K562 (cell line): ENCODE measurements at regions not wholly inside any gene's neighbourhood (a gene's known extent, or its start where the extent isn't known, plus 50 kb on each side); places are given as distances from the start of the nearest gene placed in this dataset.

ENCODE experiments used
- ATAC-seq: fragments of 200-7000 bp; cut with Tn5 transposase; 3 replicates; pipeline ENCODE4 v1.9.1; 2020; ENCODE audit warnings: moderate library complexity
- BruUV-seq: library from RNA; stranded (reverse); fragments of 400-500 nt; replicated peaks from 2 replicates; lab custom pipeline; 2021; lab: Mats Ljungman, UMichigan
- CTCF ChIA-PET: fragments of 300-600 bp; formaldehyde crosslinking; extraction: SDS; loops from one replicate; lab custom pipeline; 2021; ENCODE audit warnings: low intra/inter-chr PET ratio; lab: Yijun Ruan, JAX
- POLR2A ChIA-PET: fragments of 300-600, 350-650 bp; sonication (Branson Sonifier 250); formaldehyde crosslinking; extraction: SDS; loops from one replicate; lab custom pipeline; 2021; ENCODE audit warnings: antibody characterized with exemption, inconsistent platforms; lab: Yijun Ruan, JAX
- DNase-seq, 4 experiments: peaks; one replicate each; pipeline versions ENCODE4 v3.0.0 to v3.0.0-alpha.2; 2011 to 2018; ENCODE audit warnings: low spot score in 3 of 4, mixed read lengths in 3 of 4; ENCODE audit errors: extremely low read depth in 1 of 4
- FAIRE-seq: peaks from 2 replicates; lab custom pipeline; 2011; peaks lifted over from hg19 to GRCh38; lab: Jason Lieb, UNC
- H2AFZ ChIP-seq: 2 replicates; pipeline ENCODE4 v1.6.0; 2011; ENCODE audit warnings: low read depth, low read length, control low read depth, inconsistent platforms
- H3K27ac ChIP-seq: fragments of 200-600 bp; 3 replicates; pipeline ENCODE4 v1.8.0; 2011; ENCODE audit warnings: low read depth, mild to moderate bottlenecking, control low read depth, inconsistent platforms, low read length, moderate library complexity, mixed read lengths; ENCODE audit errors: extremely low read depth
- H3K27me3 ChIP-seq, 2 experiments: fragments of 300-600 bp in 1 of 2; 2 replicates in 1 of 2; 3 replicates in 1 of 2; pipeline versions ENCODE4 v1.6.0 to v1.8.0; 2011; ENCODE audit warnings: inconsistent platforms in 2 of 2, low read length in 2 of 2, mild to moderate bottlenecking in 1 of 2, mixed read lengths in 1 of 2, moderate library complexity in 1 of 2; ENCODE audit not compliant: control insufficient read depth in 2 of 2, insufficient read depth in 2 of 2
- H3K36me3 ChIP-seq: fragments of 300-600 bp; 3 replicates; pipeline ENCODE4 v1.8.0; 2011; ENCODE audit warnings: mild to moderate bottlenecking, low read length, inconsistent platforms; ENCODE audit not compliant: control insufficient read depth, insufficient read depth
- H3K4me1 ChIP-seq, 2 experiments: fragments of 200-600 bp in 1 of 2; replicated peaks in 1 of 2; 2 replicates in 1 of 2; 3 replicates in 1 of 2; pipeline versions ENCODE4 v1.5.1 to v1.8.0; 2011; ENCODE audit warnings: inconsistent platforms in 2 of 2, low read length in 2 of 2, mild to moderate bottlenecking in 1 of 2, mixed read lengths in 1 of 2, moderate library complexity in 1 of 2; ENCODE audit not compliant: control insufficient read depth in 2 of 2, insufficient read depth in 2 of 2
- H3K4me2 ChIP-seq: 2 replicates; pipeline ENCODE4 v1.6.1; 2011; ENCODE audit warnings: low read length, control low read depth, inconsistent platforms, mixed read lengths; ENCODE audit not compliant: insufficient read depth
- H3K4me3 ChIP-seq: fragments of 200-600 bp; sonication (generic), shearing (Covaris generic); 2 replicates; pipeline ENCODE4 v1.5.1; 2016; ENCODE audit warnings: control low read depth, inconsistent platforms
- H3K79me2 ChIP-seq: fragments of 200-600 bp; 3 replicates; pipeline ENCODE4 v1.8.0; 2011; ENCODE audit warnings: low read length, inconsistent platforms; ENCODE audit not compliant: control insufficient read depth, insufficient read depth
- H3K9ac ChIP-seq, 2 experiments: 2 replicates each; pipeline versions ENCODE4 v1.6.0 to v1.6.1; 2011; ENCODE audit warnings: low read depth in 2 of 2, low read length in 2 of 2, control low read depth in 1 of 2, inconsistent platforms in 1 of 2, mild to moderate bottlenecking in 1 of 2, mixed read lengths in 1 of 2; ENCODE audit not compliant: insufficient read depth in 1 of 2
- H3K9me1 ChIP-seq: one replicate; pipeline ENCODE4 v1.6.0; 2011; ENCODE audit warnings: inconsistent platforms, mild to moderate bottlenecking, low read length, moderate library complexity; ENCODE audit not compliant: control insufficient read depth, insufficient read depth
- H3K9me3 ChIP-seq: replicated peaks from 2 replicates; pipeline ENCODE4 v1.5.1; 2011; ENCODE audit warnings: low read depth, low read length, inconsistent platforms; ENCODE audit not compliant: control insufficient read depth, insufficient read depth
- H4K20me1 ChIP-seq: replicated peaks from 2 replicates; pipeline ENCODE4 v1.6.1; 2011; ENCODE audit warnings: low read length, inconsistent platforms, mixed read lengths; ENCODE audit not compliant: control insufficient read depth, insufficient read depth
- CHD1 ChIP-seq: fragments of 200-600 bp; sonication (generic); IDR thresholded peaks from one replicate; pipeline ENCODE4 v1.6.1; 2012; ENCODE audit warnings: mild to moderate bottlenecking, moderate library complexity, low read length, inconsistent platforms
- FOXK2 ChIP-seq, 2 experiments: fragments of 450-650 bp; IDR thresholded peaks in 1 of 2; conservative IDR thresholded peaks in 1 of 2; 2 replicates each; pipeline ENCODE4 v1.6.1; 2016; ENCODE audit warnings: low read depth in 2 of 2, mild to moderate bottlenecking in 1 of 2
- POLR2AphosphoS2 ChIP-seq: IDR thresholded peaks from 2 replicates; pipeline ENCODE4 v1.6.1; 2012; ENCODE audit warnings: low read length, improper control_type of control experiment
- RUNX1 ChIP-seq: sonication (generic); IDR thresholded peaks from 2 replicates; pipeline ENCODE4 v1.6.1; 2016; ENCODE audit warnings: antibody characterized with exemption, low read depth
- ZEB2 ChIP-seq: fragments of 450-650 bp; IDR thresholded peaks from 2 replicates; pipeline ENCODE4 v1.6.1; 2016
- ZKSCAN1 ChIP-seq: fragments of 150-350 bp; IDR thresholded peaks from 2 replicates; pipeline ENCODE4 v1.6.1; 2016; ENCODE audit warnings: low read depth, low read length
- ZNF280A ChIP-seq: fragments of 450-650 bp; IDR thresholded peaks from 2 replicates; pipeline ENCODE4 v1.6.1; 2018; ENCODE audit warnings: mild to moderate bottlenecking, low read depth; ENCODE audit not compliant: partially characterized antibody
- ZNF551 ChIP-seq: fragments of 250-450 bp; sonication (Bioruptor Pico); IDR thresholded peaks from 2 replicates; pipeline ENCODE4 v1.5.0; 2021; ENCODE audit warnings: mild to moderate bottlenecking, moderate library complexity
- ZNF785 ChIP-seq: fragments of 250-450 bp; sonication (Bioruptor Pico); IDR thresholded peaks from 2 replicates; pipeline ENCODE4 v1.4.0; 2020; ENCODE audit warnings: mild to moderate bottlenecking
- WGBS: fragments of 100-300 bp; shearing (Covaris generic); methylation state at CpG from one replicate; pipeline ENCODE4 v1.1.6; 2016; ENCODE audit warnings: low coverage, mixed read lengths; ENCODE audit not compliant: insufficient coverage; ENCODE audit errors: missing lambda C conversion rate; 5-methylcytosine and 5-hydroxymethylcytosine counted together
- in situ Hi-C: fragments of 300-500 bp; cut with MboI; formaldehyde crosslinking; loops from 4 replicates; pipeline ENCODE4 v1.15.0; 2018; ENCODE audit warnings: inconsistent platforms, mixed read lengths
- intact Hi-C: fragments of 100-400 bp; cut with micrococcal nuclease; formaldehyde crosslinking; loops from 2 replicates; pipeline ENCODE4 v1.14.2; 2022

- Histone ChIP-seq H2AFZ (no peak overlapping the region), H3K9me3 (no peaks in the 10 kb centered on the region), H3K9me1 (no peaks in the 10 kb centered on the region), H3K4me3 (no peak overlapping the region), H3K4me1 (peaks cover 0 to 4% of the 10 kb centered on the region in 2 experiments; a peak in 1 of 5 replicates), H3K4me2 (no peak overlapping the region), H3K9ac (no peak overlapping the region), H3K27me3 (peaks cover 3 to 66% of the 10 kb centered on the region in 2 experiments; a peak in 2 of 5 replicates), H3K27ac (no peak overlapping the region), H4K20me1 (peaks cover 7% of the 10 kb centered on the region), H3K36me3 (no peaks in the 10 kb centered on the region), H3K79me2 (no peaks in the 10 kb centered on the region)
- ATAC-seq, result no peak
- CTCF ChIA-PET, result no interaction called here
- no peak for FAIRE-seq
- no peak for TF ChIP-seq ZNF785 (CRISPR knock-in tag)
- no peak for TF ChIP-seq ZNF280A
- TF ChIP-seq ZNF551 (CRISPR knock-in tag), result no peak
- no peak for TF ChIP-seq ZKSCAN1
- no peak for TF ChIP-seq POLR2AphosphoS2
- no peak for TF ChIP-seq RUNX1
- TF ChIP-seq CHD1, result no peak
- TF ChIP-seq ZEB2, result no peak
- TF ChIP-seq FOXK2 (conservative IDR thresholded peaks at IDR 0.05 in 1 of 2, IDR thresholded peaks at IDR 0.05 in 1 of 2; ENCODE audit: low read depth in 2 of 2), result no peak
- BruUV-seq, result no TSS peak
- 0% methylated on average over 10 of the region's 10 CpGs for WGBS
- DNase-seq, result no peak
- intact Hi-C loops (no loop called here), in situ Hi-C loops (no loop called here)
- POLR2A ChIA-PET, result no interaction called here
Measured at GRCh38 chr1:30378003-30378596, 345.3 kb downstream of the MATN1 start.
